RPMI8226 (cell line): ENCODE measurements at regions not wholly inside any gene's neighbourhood (a gene's known extent, or its start where the extent isn't known, plus 50 kb on each side); places are given as distances from the start of the nearest gene placed in this dataset.

Experiments used
- DNase-seq: peaks from one replicate; pipeline ENCODE4 v3.0.0-alpha.2; 2015

GRCh38 chrY:15535131-15535530, 1010.8 kb downstream of the NLGN4Y start:
- DNase-seq, result no peak

- no peak for DNase-seq
Measured at GRCh38 chrY:15535784-15536511, 1011.6 kb downstream of the NLGN4Y start.

- no peak for DNase-seq
Measured at GRCh38 chrY:15540516-15540915, 1016.2 kb downstream of the NLGN4Y start.

- DNase-seq, result no peak
Measured at GRCh38 chrY:15546177-15546754, 1021.9 kb downstream of the NLGN4Y start.

GRCh38 chrY:15552074-15552473, 1027.7 kb downstream of the NLGN4Y start:
- no peak for DNase-seq

GRCh38 chrY:15554991-15555390, 1030.7 kb downstream of the NLGN4Y start:
- DNase-seq, result no peak

GRCh38 chrY:15559169-15559568, 1034.8 kb downstream of the NLGN4Y start:
- DNase-seq, result no peak

GRCh38 chrY:15560840-15561239, 1036.5 kb downstream of the NLGN4Y start:
- DNase-seq, result no peak

GRCh38 chrY:15561501-15562289, 1037.4 kb downstream of the NLGN4Y start:
- no peak for DNase-seq

- DNase-seq, result no peak
Measured at GRCh38 chrY:15577886-15578285, 1053.6 kb downstream of the NLGN4Y start.

GRCh38 chrY:15578761-15579160, 1054.4 kb downstream of the NLGN4Y start:
- no peak for DNase-seq

- DNase-seq, result peak; percentile 3
Measured at GRCh38 chrY:15579245-15579644, 1054.9 kb downstream of the NLGN4Y start.

GRCh38 chrY:15583111-15583510, 1058.8 kb downstream of the NLGN4Y start:
- DNase-seq, result no peak

GRCh38 chrY:15592957-15593356, 1068.6 kb downstream of the NLGN4Y start:
- DNase-seq, result no peak

GRCh38 chrY:15593476-15594160, 1069.3 kb downstream of the NLGN4Y start:
- no peak for DNase-seq

- no peak for DNase-seq
Measured at GRCh38 chrY:15594179-15594578, 1069.8 kb downstream of the NLGN4Y start.

GRCh38 chrY:15600565-15600964, 1076.2 kb downstream of the NLGN4Y start:
- DNase-seq, result no peak

GRCh38 chrY:15624370-15624769, 1100.0 kb downstream of the NLGN4Y start:
- DNase-seq, result no peak

- no peak for DNase-seq
Measured at GRCh38 chrY:15624928-15625327, 1100.6 kb downstream of the NLGN4Y start.

GRCh38 chrY:15648198-15648597, 1123.9 kb downstream of the NLGN4Y start:
- DNase-seq, result no peak

GRCh38 chrY:15650056-15650455, 1125.7 kb downstream of the NLGN4Y start:
- DNase-seq, result no peak

GRCh38 chrY:15688531-15688930, 1164.2 kb downstream of the NLGN4Y start:
- no peak for DNase-seq

GRCh38 chrY:15689994-15690393, 1165.7 kb downstream of the NLGN4Y start:
- DNase-seq, result no peak
